ENCODE measurements at regions not wholly inside any gene's neighbourhood (a gene's known extent, or its start where the extent isn't known, plus 50 kb on each side); places are given as distances from the start of the nearest gene placed in this dataset.

DNA sequence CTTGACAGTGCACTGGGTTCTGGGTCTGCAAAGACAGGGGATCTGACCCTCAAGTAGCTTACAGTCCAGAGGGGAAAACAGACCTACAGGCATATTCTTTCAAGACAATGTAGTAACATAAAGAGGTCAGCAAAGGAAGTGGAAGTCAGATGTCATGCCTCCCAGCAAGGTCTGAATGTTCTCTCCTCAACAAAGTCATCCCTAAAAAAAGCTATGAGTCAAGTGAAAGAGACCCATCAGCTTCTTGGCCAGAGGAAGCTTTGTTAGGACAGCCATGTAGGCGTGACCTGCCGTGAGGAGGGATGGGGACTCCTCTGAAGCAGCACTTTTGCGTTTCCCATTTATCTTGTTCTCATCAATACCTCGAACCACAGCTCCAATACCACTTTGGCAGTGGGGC is 331.6 kb upstream of the NR2F2 start:
- Histone ChIP-seq H3K9me3 (no peaks in the 10 kb centered on the region), H3K27ac (no peak overlapping the region), H3K27me3 (peaks cover 3% of the 10 kb centered on the region), H3K36me3 (no peaks in the 10 kb centered on the region), H3K4me3 (no peak overlapping the region), H3K4me1 (no peaks in the 10 kb centered on the region)
- 96% methylated on average over 4 of the region's 4 CpGs for WGBS
- TF ChIP-seq POLR2AphosphoS5 (IDR thresholded peaks at IDR 0.05) (no peak), EP300 (IDR thresholded peaks at IDR 0.05) (no peak), POLR2A (IDR thresholded peaks at IDR 0.05) (no peak)
- TF ChIP-seq, protein P1, sequence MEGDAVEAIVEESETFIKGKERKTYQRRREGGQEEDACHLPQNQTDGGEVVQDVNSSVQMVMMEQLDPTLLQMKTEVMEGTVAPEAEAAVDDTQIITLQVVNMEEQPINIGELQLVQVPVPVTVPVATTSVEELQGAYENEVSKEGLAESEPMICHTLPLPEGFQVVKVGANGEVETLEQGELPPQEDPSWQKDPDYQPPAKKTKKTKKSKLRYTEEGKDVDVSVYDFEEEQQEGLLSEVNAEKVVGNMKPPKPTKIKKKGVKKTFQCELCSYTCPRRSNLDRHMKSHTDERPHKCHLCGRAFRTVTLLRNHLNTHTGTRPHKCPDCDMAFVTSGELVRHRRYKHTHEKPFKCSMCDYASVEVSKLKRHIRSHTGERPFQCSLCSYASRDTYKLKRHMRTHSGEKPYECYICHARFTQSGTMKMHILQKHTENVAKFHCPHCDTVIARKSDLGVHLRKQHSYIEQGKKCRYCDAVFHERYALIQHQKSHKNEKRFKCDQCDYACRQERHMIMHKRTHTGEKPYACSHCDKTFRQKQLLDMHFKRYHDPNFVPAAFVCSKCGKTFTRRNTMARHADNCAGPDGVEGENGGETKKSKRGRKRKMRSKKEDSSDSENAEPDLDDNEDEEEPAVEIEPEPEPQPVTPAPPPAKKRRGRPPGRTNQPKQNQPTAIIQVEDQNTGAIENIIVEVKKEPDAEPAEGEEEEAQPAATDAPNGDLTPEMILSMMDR (IDR thresholded peaks at IDR 0.05) = no peak
- DNase-seq (ENCODE audit: low spot score in 2 of 2) = no peak

DNA sequence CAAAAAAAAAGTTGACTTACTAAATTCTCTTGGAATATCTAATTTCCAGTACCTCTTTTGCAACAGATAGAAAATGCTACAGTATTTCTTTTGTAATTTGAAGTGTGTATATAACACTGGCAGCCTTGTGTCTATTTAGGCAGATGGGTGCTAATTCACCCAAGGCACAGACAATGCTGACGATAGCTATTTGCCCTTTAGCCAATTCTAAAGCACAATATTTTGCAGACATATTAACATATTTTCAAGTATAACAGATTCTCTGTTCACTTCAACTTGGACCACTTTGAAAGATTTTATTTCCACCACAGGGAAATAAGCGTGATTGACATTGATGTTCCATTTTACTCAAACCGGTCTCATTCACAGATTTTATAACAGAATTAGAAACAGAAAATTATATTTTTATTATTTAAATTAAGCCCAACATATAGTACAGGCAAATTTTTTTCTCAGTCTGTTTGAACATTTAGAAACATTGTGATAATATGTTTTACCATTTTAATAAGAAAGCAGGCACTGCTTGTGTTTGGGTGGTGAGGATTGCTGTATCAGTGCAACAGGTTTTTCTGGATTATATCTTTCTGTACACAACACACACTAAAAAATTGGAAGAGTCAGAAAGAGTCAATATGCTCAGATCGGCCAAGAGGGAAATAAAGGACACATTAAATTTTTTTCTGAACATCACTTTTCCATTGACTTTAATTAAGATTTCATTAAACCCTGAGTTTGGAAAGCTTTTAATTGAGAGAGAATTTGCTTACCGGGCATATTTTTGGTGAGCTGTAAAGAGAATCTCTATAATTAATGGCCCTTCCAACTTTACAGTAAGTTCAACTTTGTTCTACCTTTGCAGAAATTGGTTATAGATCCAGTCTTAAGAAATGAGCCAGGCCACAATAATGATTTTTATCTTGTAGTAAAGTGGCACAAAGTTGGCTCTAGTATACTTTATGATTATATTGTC is 327.3 kb upstream of the NR2F2 start:
- WGBS = 59% methylated on average over 5 of the region's 5 CpGs
- H3K4me3 ChIP-seq = no peak overlapping the region
- no peak for DNase-seq (ENCODE audit: low spot score in 2 of 2)
- TF ChIP-seq EP300 (IDR thresholded peaks at IDR 0.05) (no peak), POLR2AphosphoS5 (IDR thresholded peaks at IDR 0.05) (no peak), POLR2A (IDR thresholded peaks at IDR 0.05) (no peak)
- TF ChIP-seq, protein P1 (IDR thresholded peaks at IDR 0.05) = no peak
- peaks cover 12% of the 10 kb centered on the region for H3K27me3 ChIP-seq
- no peaks in the 10 kb centered on the region for H3K36me3 ChIP-seq
- no peaks in the 10 kb centered on the region for H3K4me1 ChIP-seq
- H3K27ac ChIP-seq = no peak overlapping the region
- H3K9me3 ChIP-seq = no peaks in the 10 kb centered on the region

DNA sequence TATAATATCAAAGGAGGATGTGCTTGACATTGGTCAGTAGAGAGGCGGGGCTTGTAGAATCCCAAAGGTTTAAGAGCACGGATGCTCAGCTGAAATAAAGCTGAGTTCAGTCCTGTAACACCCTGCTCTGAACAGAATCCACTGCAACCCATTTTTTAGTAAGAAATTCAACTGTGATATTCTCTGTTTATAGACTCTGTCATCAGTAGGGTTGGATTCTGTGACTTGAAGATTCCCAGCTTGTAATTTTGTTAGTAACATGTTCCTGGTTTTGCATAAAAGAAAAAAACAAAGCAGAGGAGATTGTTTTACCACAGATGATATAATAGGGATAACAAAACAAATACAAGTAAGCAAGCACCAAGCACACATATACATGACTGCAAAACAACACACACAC is 324.6 kb upstream of the NR2F2 start:
- Histone ChIP-seq H3K27ac (no peak overlapping the region), H3K27me3 (peaks cover 9% of the 10 kb centered on the region), H3K36me3 (no peaks in the 10 kb centered on the region), H3K9me3 (no peaks in the 10 kb centered on the region), H3K4me3 (no peak overlapping the region), H3K4me1 (no peaks in the 10 kb centered on the region)
- no peak for DNase-seq (ENCODE audit: low spot score in 2 of 2)
- TF ChIP-seq POLR2A (IDR thresholded peaks at IDR 0.05) (no peak), POLR2AphosphoS5 (IDR thresholded peaks at IDR 0.05) (no peak), EP300 (IDR thresholded peaks at IDR 0.05) (no peak)
- TF ChIP-seq, protein P1 (IDR thresholded peaks at IDR 0.05) = no peak
- WGBS = 84% methylated on average over 2 of the region's 2 CpGs

DNA sequence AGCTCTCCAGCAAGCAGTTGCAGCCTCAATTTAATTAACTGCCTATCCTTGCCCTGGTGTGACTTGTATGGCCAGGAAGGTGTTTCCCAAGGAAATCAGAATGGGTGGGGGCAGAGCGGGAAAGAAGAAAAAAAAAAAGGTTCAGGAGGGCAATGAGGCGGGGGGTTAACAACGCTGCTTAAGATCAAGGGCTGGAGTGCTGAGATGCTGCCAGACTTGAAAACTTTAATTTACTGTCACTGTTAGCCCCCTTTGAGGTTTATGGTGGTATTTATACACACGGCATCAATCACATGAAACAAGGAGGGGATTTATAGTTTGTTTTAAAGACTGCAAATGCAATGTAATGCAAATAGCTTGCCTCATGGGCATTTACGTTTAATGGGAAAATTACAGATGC is 319.4 kb upstream of the NR2F2 start:
- H3K4me3 ChIP-seq = no peak overlapping the region
- no peaks in the 10 kb centered on the region for H3K4me1 ChIP-seq
- no peak for DNase-seq (ENCODE audit: low spot score in 2 of 2)
- H3K9me3 ChIP-seq = no peaks in the 10 kb centered on the region
- H3K36me3 ChIP-seq = no peaks in the 10 kb centered on the region
- H3K27me3 ChIP-seq = peaks cover 4% of the 10 kb centered on the region
- TF ChIP-seq POLR2AphosphoS5 (IDR thresholded peaks at IDR 0.05) (no peak), POLR2A (IDR thresholded peaks at IDR 0.05) (no peak), EP300 (IDR thresholded peaks at IDR 0.05) (no peak)
- TF ChIP-seq, protein P1 (IDR thresholded peaks at IDR 0.05) = no peak
- 52% methylated on average over 5 of the region's 5 CpGs for WGBS
- no peak overlapping the region for H3K27ac ChIP-seq

DNA sequence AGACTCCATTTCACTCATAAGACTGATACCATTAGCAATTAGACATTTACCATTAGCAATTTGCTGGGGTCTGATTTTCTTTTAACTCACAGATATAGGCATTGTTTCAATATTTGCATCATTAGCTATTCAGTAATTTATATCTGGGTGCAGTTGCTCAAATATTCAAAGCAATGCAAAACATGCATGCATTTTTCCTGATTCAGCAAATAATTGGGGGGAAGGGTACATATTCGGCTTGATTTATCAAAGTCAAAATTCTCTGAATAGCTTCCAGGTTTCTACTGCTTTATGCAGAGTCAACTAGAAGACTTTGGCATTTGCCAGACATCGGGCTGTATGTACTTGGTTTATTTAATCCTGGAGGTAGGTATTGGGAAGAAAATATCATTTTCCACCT is 315.6 kb upstream of the NR2F2 start:
- Histone ChIP-seq H3K4me3 (no peak overlapping the region), H3K27ac (no peak overlapping the region), H3K27me3 (peaks cover 4% of the 10 kb centered on the region), H3K4me1 (no peaks in the 10 kb centered on the region), H3K9me3 (no peaks in the 10 kb centered on the region), H3K36me3 (no peaks in the 10 kb centered on the region)
- TF ChIP-seq, protein P1 (IDR thresholded peaks at IDR 0.05) = no peak
- TF ChIP-seq POLR2A (IDR thresholded peaks at IDR 0.05) (no peak), POLR2AphosphoS5 (IDR thresholded peaks at IDR 0.05) (no peak), EP300 (IDR thresholded peaks at IDR 0.05) (no peak)
- 76% methylated on average over 2 of the region's 2 CpGs for WGBS
- DNase-seq (ENCODE audit: low spot score in 2 of 2) = no peak

Measured in suprapubic skin (tissue), 4 donors.